Fibroblast of lung (primary cell): ENCODE measurements at regions not wholly inside any gene's neighbourhood (a gene's known extent, or its start where the extent isn't known, plus 50 kb on each side); places are given as distances from the start of the nearest gene placed in this dataset.

ENCODE experiments used
- DNase-seq, 2 donors: peaks; one replicate each; pipeline versions ENCODE4 v3.0.0 to v3.0.0-alpha.2; 2010; ENCODE audit warnings: low read depth in 2 of 2
- H2AFZ ChIP-seq: 2 replicates; pipeline ENCODE4 v1.5.1; 2012; ENCODE audit warnings: low read length, control low read depth, inconsistent platforms
- H3K27ac ChIP-seq: 2 replicates; pipeline ENCODE4 v1.5.1; 2011; ENCODE audit warnings: low read length, control low read depth; ENCODE audit not compliant: insufficient read depth
- H3K27me3 ChIP-seq: 2 replicates; pipeline ENCODE4 v1.5.1; 2011; ENCODE audit warnings: mild to moderate bottlenecking, low read length; ENCODE audit not compliant: control insufficient read depth, insufficient read depth
- H3K36me3 ChIP-seq: 2 replicates; pipeline ENCODE4 v1.5.1; 2011; ENCODE audit warnings: low read length; ENCODE audit not compliant: control insufficient read depth, insufficient read depth
- H3K4me1 ChIP-seq: 2 replicates; pipeline ENCODE4 v1.5.1; 2011; ENCODE audit warnings: low read length; ENCODE audit not compliant: control insufficient read depth, insufficient read depth; ENCODE audit errors: extremely low read depth
- H3K4me2 ChIP-seq: 2 replicates; pipeline ENCODE4 v1.5.1; 2011; ENCODE audit warnings: low read length, control low read depth; ENCODE audit not compliant: insufficient read depth; ENCODE audit errors: extremely low read depth
- H3K4me3 ChIP-seq, 4 experiments: fragments of 200-600 bp in 1 of 4; sonication (generic) in 1 of 4; replicated peaks in 1 of 4; 2 replicates each; pipeline ENCODE4 v1.5.1; 2011 to 2016; ENCODE audit warnings: low read length in 4 of 4, low read depth in 3 of 4, mild to moderate bottlenecking in 3 of 4, control low read depth in 2 of 4, inconsistent platforms in 1 of 4, mixed read lengths in 1 of 4; ENCODE audit not compliant: insufficient read depth in 1 of 4; ENCODE audit errors: control extremely low read depth in 1 of 4
- H3K79me2 ChIP-seq: 2 replicates; pipeline ENCODE4 v1.5.1; 2012; ENCODE audit warnings: mild to moderate bottlenecking, low read length, inconsistent platforms; ENCODE audit not compliant: control insufficient read depth, insufficient read depth
- H3K9ac ChIP-seq: 2 replicates; pipeline ENCODE4 v1.5.1; 2011; ENCODE audit warnings: mild to moderate bottlenecking, low read length, control low read depth; ENCODE audit not compliant: insufficient read depth
- H3K9me3 ChIP-seq: 2 replicates; pipeline ENCODE4 v1.5.1; 2012; ENCODE audit warnings: low read depth, low read length; ENCODE audit not compliant: control insufficient read depth, insufficient read depth
- H4K20me1 ChIP-seq: 2 replicates; pipeline ENCODE4 v1.5.1; 2011; ENCODE audit warnings: low read length; ENCODE audit not compliant: control insufficient read depth, insufficient read depth; ENCODE audit errors: extremely low read depth
- EZH2 ChIP-seq: IDR thresholded peaks from 2 replicates; pipeline ENCODE4 v1.5.1; 2012; ENCODE audit warnings: low read length, control low read depth, mild to moderate bottlenecking; ENCODE audit errors: missing control alignments
- TF ChIP-seq, protein P1 (sequence below), 2 donors: IDR thresholded peaks in 1 of 2; conservative IDR thresholded peaks in 1 of 2; 1 replicate in 1 of 2; 2 replicates in 1 of 2; pipeline ENCODE4 v1.5.1; 2011 to 2012; ENCODE audit warnings: low read length in 2 of 2, control low read depth in 1 of 2, inconsistent platforms in 1 of 2, low read depth in 1 of 2, mild to moderate bottlenecking in 1 of 2

DNA sequence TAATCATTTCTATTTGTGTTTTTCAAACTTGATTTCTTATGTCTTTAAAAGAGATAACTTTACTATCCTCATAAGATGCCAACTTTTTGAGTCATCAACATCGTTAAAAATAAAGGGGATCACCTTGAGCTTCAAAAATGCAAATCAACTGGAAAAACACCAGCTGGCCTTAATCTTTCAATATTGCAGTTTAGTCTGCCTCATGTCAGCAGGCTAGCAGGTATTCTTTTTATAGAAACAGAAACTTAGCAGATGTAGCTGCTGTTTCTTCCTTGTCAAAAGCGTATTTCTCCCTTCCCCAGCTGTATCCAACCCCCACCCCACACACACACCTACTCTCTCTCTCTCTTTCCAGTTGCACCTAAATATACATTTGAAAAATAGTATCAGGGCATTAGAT, 154.1 kb upstream of the ZNF804A start:
- Histone ChIP-seq H4K20me1 (no peaks in the 10 kb centered on the region), H3K9me3 (no peaks in the 10 kb centered on the region), H3K27ac (no peak overlapping the region), H3K36me3 (no peaks in the 10 kb centered on the region), H3K9ac (no peak overlapping the region), H2AFZ (no peak overlapping the region), H3K4me3 (no peak overlapping the region), H3K27me3 (no peaks in the 10 kb centered on the region), H3K79me2 (no peaks in the 10 kb centered on the region), H3K4me2 (no peak overlapping the region), H3K4me1 (no peaks in the 10 kb centered on the region)
- TF ChIP-seq, protein P1, sequence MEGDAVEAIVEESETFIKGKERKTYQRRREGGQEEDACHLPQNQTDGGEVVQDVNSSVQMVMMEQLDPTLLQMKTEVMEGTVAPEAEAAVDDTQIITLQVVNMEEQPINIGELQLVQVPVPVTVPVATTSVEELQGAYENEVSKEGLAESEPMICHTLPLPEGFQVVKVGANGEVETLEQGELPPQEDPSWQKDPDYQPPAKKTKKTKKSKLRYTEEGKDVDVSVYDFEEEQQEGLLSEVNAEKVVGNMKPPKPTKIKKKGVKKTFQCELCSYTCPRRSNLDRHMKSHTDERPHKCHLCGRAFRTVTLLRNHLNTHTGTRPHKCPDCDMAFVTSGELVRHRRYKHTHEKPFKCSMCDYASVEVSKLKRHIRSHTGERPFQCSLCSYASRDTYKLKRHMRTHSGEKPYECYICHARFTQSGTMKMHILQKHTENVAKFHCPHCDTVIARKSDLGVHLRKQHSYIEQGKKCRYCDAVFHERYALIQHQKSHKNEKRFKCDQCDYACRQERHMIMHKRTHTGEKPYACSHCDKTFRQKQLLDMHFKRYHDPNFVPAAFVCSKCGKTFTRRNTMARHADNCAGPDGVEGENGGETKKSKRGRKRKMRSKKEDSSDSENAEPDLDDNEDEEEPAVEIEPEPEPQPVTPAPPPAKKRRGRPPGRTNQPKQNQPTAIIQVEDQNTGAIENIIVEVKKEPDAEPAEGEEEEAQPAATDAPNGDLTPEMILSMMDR (conservative IDR thresholded peaks at IDR 0.05 in 1 of 2, IDR thresholded peaks at IDR 0.05 in 1 of 2; ENCODE audit: low read depth in 1 of 2, low read length in 2 of 2): no peak
- TF ChIP-seq EZH2: no peak
- DNase-seq: no peak

DNA sequence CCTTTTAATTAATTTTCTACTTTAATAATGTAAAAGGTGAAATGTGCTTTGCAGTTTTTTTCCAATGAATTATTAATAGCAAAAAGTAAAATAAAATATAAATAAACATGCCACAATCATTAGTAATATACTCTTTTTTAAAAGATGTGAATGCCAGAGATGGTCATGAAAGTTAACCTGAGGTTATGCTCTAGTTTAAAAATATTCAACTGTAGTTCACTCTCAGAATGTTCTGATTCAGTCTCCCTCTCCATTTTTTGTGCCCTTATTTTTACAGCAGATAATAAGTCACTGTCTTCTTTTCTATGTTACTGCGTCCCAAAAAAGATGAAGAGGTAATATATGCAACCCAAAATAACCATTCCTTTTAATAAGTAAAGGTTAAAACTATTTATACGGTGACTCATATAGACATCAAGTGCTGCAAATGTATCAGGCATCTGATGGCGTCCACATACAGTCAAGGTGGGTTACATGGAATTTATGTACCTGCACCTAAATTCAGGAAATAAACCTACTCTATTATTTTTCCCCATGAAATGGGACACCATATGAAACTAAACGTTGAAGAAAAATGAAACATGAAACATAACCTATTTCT, 153.6 kb upstream of the ZNF804A start:
- no peak overlapping the region for H3K27ac ChIP-seq
- no peaks in the 10 kb centered on the region for H4K20me1 ChIP-seq
- TF ChIP-seq, protein P1 (conservative IDR thresholded peaks at IDR 0.05 in 1 of 2, IDR thresholded peaks at IDR 0.05 in 1 of 2; ENCODE audit: low read depth in 1 of 2, low read length in 2 of 2): no peak
- no peak for TF ChIP-seq EZH2
- no peak for DNase-seq
- H3K36me3 ChIP-seq: no peaks in the 10 kb centered on the region
- no peak overlapping the region for H3K9ac ChIP-seq
- H3K4me2 ChIP-seq: no peak overlapping the region
- no peaks in the 10 kb centered on the region for H3K4me1 ChIP-seq
- H3K4me3 ChIP-seq: no peak overlapping the region
- no peaks in the 10 kb centered on the region for H3K9me3 ChIP-seq
- no peaks in the 10 kb centered on the region for H3K79me2 ChIP-seq
- no peak overlapping the region for H2AFZ ChIP-seq
- H3K27me3 ChIP-seq: no peaks in the 10 kb centered on the region

DNA sequence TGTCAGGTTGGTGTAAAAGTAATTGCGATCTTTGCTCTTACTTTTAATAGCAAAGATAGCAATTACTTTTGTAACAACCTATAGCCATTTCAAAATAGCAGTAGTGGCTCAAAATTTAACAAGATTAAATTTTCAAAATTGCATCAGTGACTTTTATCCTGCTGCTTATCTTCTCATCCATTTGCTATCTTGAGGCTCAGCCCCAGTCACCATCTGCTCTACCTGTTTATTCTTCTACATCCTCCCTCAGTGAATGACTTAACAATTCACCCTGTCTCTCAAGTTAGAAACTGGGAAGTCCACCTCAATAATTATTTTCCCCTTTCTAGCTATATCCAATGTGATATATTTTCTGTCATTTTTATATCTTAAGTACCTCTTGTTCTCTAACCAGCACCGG, 148.6 kb upstream of the ZNF804A start:
- Histone ChIP-seq H3K27ac (no peak overlapping the region), H3K27me3 (no peaks in the 10 kb centered on the region), H3K9me3 (no peaks in the 10 kb centered on the region), H2AFZ (no peak overlapping the region), H3K4me2 (no peak overlapping the region), H3K9ac (no peak overlapping the region), H3K4me1 (no peaks in the 10 kb centered on the region), H3K4me3 (no peak overlapping the region), H3K36me3 (no peaks in the 10 kb centered on the region), H4K20me1 (no peaks in the 10 kb centered on the region), H3K79me2 (no peaks in the 10 kb centered on the region)
- no peak for TF ChIP-seq EZH2
- DNase-seq: no peak
